Stimulated activated CD8-positive, alpha-beta memory T cell treated with anti-CD3 and anti-CD28 coated beads, Interleukin-15, amount 100 ng/mL, for 24 hours (primary cell): ENCODE measurements at regions not wholly inside any gene's neighbourhood (a gene's known extent, or its start where the extent isn't known, plus 50 kb on each side); places are given as distances from the start of the nearest gene placed in this dataset.
"Not testable (repeated sequence)": the region's sequence is repeated elsewhere in the genome, so short reads cannot be mapped to it uniquely, and the experiment has no call there.

Experiments
- DNase-seq: peaks from one replicate; pipeline ENCODE4 v3.0.0-alpha.2; 2020; ENCODE audit warnings: low read depth

- DNase-seq, result no peak
Observed at GRCh38 chr10:65033957-65034356, 1512.8 kb downstream of the REEP3 start.

GRCh38 chr10:65040796-65041195 lies 1519.6 kb downstream of the REEP3 start:
- DNase-seq, result no peak

DNA sequence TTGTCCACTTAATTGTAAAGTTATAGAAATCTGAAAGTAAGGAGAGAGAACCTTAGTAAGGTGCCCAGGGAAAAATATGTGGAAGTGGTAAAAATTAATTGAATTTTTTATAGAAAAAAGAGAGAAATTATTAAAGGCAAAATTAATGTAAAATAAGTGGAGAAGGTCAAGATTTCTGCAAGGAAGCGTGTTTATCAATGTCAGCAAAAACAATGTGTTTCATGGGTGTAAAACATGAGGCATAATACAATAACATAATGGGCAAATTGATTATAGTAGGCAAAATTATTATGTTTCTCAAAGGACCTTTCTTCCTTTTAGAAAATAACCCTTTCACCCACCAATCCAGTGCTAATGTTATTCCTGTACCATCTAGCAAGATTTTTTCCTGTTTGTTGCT lies 1520.1 kb downstream of the REEP3 start:
- no peak for DNase-seq

- no peak for DNase-seq
Observed at GRCh38 chr10:65042496-65042895, 1521.3 kb downstream of the REEP3 start.

DNA sequence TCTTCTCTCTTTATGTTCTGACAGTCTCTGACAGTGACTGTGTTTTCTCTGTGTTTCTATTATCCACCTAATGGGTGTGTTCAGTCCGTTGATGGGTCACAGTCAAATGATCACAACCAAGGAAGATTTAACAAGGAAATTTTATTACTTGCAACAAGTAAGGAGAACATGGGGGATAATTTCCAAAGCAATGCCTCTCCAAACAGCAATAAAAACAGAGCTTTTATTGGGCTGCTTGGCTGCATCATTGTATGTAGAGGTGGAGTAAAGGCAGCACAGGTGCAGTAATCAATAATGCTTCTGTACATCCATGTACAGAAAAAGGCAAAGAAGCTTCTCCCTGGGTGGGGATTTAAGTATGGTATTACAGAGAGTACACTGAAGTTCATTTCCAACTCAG lies 1525.6 kb downstream of the REEP3 start:
- DNase-seq, result no peak

- not testable (repeated sequence) for DNase-seq
Observed at GRCh38 chr10:65052111-65052510, 1530.9 kb downstream of the REEP3 start.

- DNase-seq, result not testable (repeated sequence)
Observed at GRCh38 chr10:65053397-65053796, 1532.2 kb downstream of the REEP3 start.

DNA sequence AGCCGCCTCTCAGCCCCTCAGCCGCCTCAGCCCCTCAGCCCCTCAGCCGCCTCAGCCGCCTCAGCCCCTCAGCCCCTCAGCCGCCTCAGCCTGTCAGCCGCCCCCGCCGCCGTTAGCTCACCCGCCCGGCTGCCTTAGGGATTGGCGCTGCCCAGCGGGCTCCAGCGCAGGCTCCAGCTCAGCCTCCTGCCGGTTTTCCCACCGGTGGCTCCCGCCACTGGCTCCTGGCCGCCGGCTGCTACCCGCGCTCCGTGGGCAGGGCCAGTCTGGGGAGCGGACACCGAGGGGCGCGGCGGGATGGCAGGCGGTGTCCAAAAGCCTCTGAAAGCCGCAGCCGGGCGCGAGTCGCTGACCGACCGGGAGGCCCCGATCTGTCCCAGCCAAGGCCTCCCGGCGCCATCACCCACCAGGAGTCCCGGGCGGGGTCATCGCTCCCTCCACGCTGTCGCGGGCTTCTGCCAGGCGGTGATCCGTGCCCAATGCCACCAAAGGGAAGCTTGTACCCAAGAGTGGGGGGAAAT lies 1532.7 kb downstream of the REEP3 start:
- not testable (repeated sequence) for DNase-seq

- DNase-seq, result not testable (repeated sequence)
Observed at GRCh38 chr10:65054701-65055100, 1533.5 kb downstream of the REEP3 start.

GRCh38 chr10:65065278-65065677 lies 1544.1 kb downstream of the REEP3 start:
- DNase-seq, result no peak

- no peak for DNase-seq
Observed at GRCh38 chr10:65083222-65083621, 1562.0 kb downstream of the REEP3 start.

DNA sequence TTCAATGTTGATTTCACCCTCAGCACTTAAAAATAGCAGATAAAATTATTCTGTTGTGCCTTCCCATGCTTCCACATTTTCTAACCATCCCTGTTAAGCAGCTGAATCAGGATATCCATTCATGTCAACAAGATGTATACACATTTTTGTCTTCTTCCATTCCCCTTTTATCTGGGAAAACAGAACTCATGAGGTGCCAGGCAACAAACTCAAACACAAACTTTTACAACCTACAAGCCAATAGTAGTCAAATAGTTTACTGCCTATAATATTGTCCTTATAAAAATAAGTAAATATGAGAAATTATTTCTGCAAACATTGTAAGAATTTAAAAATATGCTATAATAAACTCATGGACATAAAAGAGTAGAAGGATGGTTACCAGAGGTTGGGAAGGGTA lies 1569.8 kb downstream of the REEP3 start:
- DNase-seq, result no peak

GRCh38 chr10:65100146-65100545 lies 1578.9 kb downstream of the REEP3 start:
- DNase-seq, result no peak

DNA sequence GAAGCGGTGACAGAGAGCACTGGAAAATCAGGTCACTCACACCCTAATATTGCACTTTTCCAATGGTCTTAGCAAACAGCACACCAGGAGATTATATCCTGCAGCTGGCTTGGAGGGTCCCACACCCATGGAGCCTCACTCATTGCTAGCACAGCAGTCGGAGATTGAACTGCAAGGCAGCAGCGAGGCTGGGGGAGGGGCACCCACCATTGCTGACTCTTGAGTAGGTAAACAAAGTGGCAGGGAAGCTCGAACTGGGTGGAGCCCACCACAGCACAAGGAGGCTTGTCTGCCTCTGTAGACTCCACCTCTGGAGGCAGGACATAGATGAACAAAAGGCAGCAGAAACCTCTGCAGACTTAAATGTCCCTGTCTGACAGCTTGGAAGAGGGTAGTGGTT lies 1579.7 kb downstream of the REEP3 start:
- not testable (repeated sequence) for DNase-seq

- DNase-seq, result no peak
Observed at GRCh38 chr10:65110009-65110408, 1588.8 kb downstream of the REEP3 start.

GRCh38 chr10:65111059-65111458 lies 1589.9 kb downstream of the REEP3 start:
- not testable (repeated sequence) for DNase-seq

DNA sequence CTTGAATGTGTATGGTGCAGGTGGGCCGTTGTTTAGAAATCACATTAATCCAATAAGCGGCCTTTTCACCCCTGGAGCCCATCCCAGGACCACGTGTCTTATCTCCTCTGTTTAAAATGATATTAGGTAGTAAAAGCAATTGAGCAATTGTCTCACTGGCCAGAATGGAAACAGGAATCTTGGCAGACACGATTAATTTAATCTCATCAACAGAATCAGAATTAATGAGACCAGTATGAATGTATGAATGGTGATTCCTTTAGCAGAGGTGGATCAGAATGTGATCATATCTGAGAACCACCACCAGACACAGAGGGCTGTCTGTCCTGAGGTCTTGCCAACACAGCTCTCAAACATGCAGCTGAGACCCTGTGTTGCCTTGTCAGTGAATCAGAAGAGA lies 1591.4 kb downstream of the REEP3 start:
- no peak for DNase-seq

GRCh38 chr10:65123120-65123519 lies 1601.9 kb downstream of the REEP3 start:
- no peak for DNase-seq

DNA sequence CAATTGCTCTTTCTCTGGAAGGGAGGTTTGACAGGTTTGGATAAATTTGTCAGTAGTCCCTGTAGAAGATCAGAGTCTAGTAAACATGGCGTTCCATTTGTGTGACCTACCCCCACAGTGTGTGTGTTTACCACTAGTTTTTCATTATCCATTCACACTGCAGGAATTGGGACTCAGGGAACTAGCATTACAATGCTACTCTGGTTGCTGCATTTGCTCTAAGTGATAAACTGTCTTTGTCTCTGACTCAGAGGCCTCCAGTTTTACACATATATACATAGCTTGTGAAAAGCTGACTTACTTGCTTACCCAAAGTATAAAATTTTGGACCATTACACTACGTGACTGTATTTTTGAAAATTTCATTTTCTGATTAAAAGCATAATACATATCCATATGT lies 1604.0 kb downstream of the REEP3 start:
- no peak for DNase-seq

DNA sequence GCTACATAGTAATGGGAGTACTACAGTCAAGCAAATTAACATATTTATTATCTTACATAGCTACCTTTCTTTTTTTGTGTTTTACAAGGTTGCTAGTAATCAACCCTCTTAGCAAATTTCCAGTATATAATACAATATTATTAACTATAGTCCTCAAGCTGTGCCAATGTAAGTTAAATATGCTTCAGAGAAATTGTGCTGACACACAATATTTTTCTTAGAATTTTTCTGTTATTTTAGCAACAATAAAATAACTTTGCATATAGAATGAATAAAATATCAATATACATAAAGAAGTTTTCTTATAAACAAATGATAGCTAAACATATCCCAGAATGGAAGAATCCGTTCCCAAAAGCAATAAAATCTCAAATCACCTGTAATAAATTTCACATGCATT lies 1605.1 kb downstream of the REEP3 start:
- no peak for DNase-seq

DNA sequence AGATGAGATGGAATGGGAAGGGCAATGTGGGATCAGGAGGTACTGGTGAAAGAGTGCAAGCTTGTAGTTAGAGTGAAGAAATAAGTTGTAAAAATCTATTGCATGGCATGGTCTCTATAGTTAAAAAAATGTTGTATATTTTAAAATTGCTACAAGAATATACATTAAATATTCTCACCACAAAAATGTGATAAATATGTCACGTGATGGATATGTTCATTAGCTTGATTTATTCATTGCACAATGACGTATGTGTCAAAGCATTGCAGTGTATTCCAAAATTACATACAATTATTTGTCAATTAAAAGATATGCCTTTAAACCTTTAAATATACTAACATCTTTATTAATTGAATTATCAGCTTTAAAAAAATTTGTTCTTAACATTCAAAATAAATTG lies 1607.1 kb downstream of the REEP3 start:
- no peak for DNase-seq

GRCh38 chr10:65130162-65130758 lies 1609.1 kb downstream of the REEP3 start:
- no peak for DNase-seq

GRCh38 chr10:65133652-65134051 lies 1612.5 kb downstream of the REEP3 start:
- DNase-seq, result no peak

DNA sequence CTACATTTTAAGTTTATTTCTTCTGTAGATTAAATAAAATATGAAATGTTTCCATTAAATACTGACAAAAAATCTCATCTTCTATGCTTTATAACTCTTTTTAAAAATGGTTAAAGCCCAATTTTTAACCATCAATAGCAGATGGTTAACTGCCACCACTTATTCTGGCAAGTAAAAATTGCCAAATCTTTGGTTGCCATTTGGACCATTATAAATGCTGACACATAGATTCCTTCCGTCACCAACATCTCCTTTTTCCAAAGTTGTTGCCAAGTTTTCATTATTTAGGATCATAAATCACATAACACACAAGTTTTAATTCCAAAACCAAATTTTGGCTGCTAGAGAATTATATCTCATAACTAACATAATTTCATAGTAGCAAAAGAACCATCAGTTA lies 1614.3 kb downstream of the REEP3 start:
- no peak for DNase-seq
